GM12878 (cell line): ENCODE measurements at regions not wholly inside any gene's neighbourhood (a gene's known extent, or its start where the extent isn't known, plus 50 kb on each side); places are given as distances from the start of the nearest gene placed in this dataset.

ENCODE experiments used
- CEBPB ChIP-seq, 2 experiments: fragments of 150-350 bp in 1 of 2; IDR thresholded peaks; 2 replicates each; pipeline ENCODE4 v1.6.1; 2012 to 2014; ENCODE audit warnings: low read depth in 2 of 2, low read length in 2 of 2, borderline replicate concordance in 1 of 2, inconsistent platforms in 1 of 2
- ETV6 ChIP-seq, 2 experiments: fragments of 450-650 bp in 1 of 2; IDR thresholded peaks in 1 of 2; conservative IDR thresholded peaks in 1 of 2; 2 replicates each; pipeline ENCODE4 v1.6.1; 2014; ENCODE audit warnings: antibody characterized with exemption in 1 of 2, borderline replicate concordance in 1 of 2, low read depth in 1 of 2, mild to moderate bottlenecking in 1 of 2, moderate library complexity in 1 of 2
- EZH2 ChIP-seq: IDR thresholded peaks from 2 replicates; pipeline ENCODE4 v1.6.1; 2012; ENCODE audit warnings: low read depth, mild to moderate bottlenecking, control low read depth, inconsistent platforms, low read length, borderline replicate concordance; ENCODE audit not compliant: control insufficient read depth
- GABPA ChIP-seq: IDR thresholded peaks from 2 replicates; pipeline ENCODE4 v1.6.1; 2014; ENCODE audit warnings: antibody characterized with exemption, low read depth, mild to moderate bottlenecking, inconsistent platforms
- HDAC2 ChIP-seq: fragments of 200-600 bp; sonication (generic); IDR thresholded peaks from 2 replicates; pipeline ENCODE4 v1.6.1; 2017
- POLR2AphosphoS5 ChIP-seq: IDR thresholded peaks from 2 replicates; pipeline ENCODE4 v1.6.1; 2011; ENCODE audit warnings: mild to moderate bottlenecking, low read length, inconsistent platforms
- SUPT20H ChIP-seq: IDR thresholded peaks from 2 replicates; pipeline ENCODE4 v1.6.1; 2011; ENCODE audit warnings: low read depth, mild to moderate bottlenecking, low read length, moderate library complexity, borderline replicate concordance; ENCODE audit not compliant: control insufficient read depth
- TF ChIP-seq, protein P1 (sequence below): IDR thresholded peaks from 2 replicates; pipeline ENCODE4 v1.6.1; 2012; ENCODE audit warnings: mild to moderate bottlenecking, low read depth, low read length

DNA sequence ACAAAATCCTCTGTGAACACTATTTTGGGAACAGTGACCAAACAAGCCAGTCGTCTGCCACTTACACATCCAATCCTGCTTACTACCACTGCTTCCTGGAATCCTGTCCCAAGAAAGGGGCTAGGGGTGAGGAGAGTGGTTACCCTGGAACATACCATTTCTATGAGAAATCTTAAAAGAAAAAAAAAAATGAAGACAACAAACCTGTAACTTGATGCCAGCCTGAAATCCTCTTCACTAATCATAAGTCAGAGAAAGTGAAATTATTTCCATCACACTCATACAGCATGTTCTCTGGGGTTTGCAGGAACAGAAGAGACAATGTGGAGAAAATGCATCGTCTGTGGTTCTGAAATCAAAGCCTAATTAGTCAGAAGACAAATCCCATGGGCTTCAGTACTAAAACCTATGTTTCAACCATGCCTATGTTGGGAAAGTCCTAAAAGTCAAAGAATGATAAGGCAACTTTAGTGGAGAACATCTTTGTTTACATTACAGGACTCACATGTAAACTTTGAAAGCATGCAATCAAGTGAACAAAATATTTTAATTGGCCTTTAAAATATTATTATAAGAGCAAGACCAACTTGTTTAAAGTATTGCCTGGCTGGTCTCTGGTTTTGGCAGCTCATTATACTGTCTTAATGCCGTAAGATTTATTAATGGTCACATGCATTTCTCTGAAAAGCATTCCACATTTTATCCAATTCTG is 220.7 kb downstream of the LTN1 start:
- TF ChIP-seq CEBPB (IDR thresholded peaks at IDR 0.05; ENCODE audit: borderline replicate concordance in 1 of 2, low read depth in 2 of 2, low read length in 2 of 2) (no peak), ETV6 (conservative IDR thresholded peaks at IDR 0.05 in 1 of 2, IDR thresholded peaks at IDR 0.05 in 1 of 2; ENCODE audit: borderline replicate concordance in 1 of 2, low read depth in 1 of 2) (no peak), HDAC2 (no peak), GABPA (no peak), POLR2AphosphoS5 (no peak), SUPT20H (no peak), EZH2 (no peak)
- TF ChIP-seq, protein P1, sequence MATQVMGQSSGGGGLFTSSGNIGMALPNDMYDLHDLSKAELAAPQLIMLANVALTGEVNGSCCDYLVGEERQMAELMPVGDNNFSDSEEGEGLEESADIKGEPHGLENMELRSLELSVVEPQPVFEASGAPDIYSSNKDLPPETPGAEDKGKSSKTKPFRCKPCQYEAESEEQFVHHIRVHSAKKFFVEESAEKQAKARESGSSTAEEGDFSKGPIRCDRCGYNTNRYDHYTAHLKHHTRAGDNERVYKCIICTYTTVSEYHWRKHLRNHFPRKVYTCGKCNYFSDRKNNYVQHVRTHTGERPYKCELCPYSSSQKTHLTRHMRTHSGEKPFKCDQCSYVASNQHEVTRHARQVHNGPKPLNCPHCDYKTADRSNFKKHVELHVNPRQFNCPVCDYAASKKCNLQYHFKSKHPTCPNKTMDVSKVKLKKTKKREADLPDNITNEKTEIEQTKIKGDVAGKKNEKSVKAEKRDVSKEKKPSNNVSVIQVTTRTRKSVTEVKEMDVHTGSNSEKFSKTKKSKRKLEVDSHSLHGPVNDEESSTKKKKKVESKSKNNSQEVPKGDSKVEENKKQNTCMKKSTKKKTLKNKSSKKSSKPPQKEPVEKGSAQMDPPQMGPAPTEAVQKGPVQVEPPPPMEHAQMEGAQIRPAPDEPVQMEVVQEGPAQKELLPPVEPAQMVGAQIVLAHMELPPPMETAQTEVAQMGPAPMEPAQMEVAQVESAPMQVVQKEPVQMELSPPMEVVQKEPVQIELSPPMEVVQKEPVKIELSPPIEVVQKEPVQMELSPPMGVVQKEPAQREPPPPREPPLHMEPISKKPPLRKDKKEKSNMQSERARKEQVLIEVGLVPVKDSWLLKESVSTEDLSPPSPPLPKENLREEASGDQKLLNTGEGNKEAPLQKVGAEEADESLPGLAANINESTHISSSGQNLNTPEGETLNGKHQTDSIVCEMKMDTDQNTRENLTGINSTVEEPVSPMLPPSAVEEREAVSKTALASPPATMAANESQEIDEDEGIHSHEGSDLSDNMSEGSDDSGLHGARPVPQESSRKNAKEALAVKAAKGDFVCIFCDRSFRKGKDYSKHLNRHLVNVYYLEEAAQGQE = no peak
